GM18520 (cell line): ENCODE measurements at regions not wholly inside any gene's neighbourhood (a gene's known extent, or its start where the extent isn't known, plus 50 kb on each side); places are given as distances from the start of the nearest gene placed in this dataset.
"Not testable (repeated sequence)": the region's sequence is repeated elsewhere in the genome, so short reads cannot be mapped to it uniquely, and the experiment has no call there.

Experiments
- ATAC-seq: cut with Tn5 transposase; IDR thresholded peaks from one replicate; pipeline ENCODE4 v1.9.1; 2021; ENCODE audit not compliant: unreplicated experiment

DNA sequence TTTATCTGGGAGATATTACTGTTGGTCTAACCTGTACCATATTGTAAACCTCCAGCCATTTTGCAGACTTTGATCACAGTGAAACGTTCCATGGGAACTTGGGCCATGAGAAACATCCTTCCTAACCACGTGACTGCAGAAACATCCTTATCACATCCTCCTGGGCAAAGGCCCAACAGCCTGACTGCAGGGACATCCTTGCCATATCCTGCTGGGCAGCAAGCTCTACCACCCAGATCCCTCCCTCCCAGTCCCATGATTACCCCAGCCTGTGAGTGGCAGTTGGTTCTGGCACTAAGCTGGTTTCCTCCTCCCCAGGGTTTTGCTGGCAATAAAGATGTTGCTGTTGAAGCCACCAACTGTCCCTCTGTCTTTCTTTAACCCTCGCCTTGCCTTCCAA lies 201.2 kb downstream of the POTEC start:
- not testable (repeated sequence) for ATAC-seq

DNA sequence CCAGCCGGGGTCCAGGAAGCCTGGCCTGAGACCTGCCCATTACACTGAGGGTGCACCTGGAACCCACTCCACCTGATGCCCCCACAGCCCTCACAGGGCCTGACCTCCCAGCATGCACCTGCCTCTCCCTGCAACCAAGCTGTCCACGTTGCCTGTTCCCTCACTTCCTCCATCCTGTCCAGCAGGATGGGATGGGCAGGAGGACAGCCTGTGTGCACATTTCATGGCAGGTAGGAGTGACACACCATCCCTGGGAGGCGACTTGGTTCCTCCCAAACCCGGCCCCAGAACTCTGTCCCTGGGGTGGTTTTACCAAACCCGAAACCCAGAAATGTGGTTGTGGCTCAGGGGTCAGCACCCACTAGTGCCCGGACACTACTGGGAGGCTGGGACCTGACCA lies 203.8 kb upstream of the ZNF519 start:
- ATAC-seq = not testable (repeated sequence)

DNA sequence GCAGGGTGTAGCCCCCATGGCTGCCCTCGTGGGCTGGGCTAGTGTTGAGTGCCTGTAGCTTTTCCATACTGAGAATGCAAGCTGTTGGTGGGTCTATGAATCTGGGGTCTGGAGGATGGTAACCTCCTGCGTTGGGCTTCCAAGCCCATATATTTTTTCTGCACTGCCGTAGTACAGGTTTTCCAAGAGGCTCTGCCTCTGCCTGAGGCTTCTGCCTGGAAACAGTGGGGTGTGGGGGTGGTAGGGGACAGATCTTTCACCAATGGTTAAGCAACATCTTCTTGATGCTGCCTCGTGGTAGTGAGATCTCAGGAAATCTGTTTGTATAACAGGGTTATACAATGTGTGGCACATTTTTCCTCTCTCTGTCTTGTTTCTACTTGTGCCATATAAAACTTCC lies 189.0 kb upstream of the ZNF519 start:
- not testable (repeated sequence) for ATAC-seq

DNA sequence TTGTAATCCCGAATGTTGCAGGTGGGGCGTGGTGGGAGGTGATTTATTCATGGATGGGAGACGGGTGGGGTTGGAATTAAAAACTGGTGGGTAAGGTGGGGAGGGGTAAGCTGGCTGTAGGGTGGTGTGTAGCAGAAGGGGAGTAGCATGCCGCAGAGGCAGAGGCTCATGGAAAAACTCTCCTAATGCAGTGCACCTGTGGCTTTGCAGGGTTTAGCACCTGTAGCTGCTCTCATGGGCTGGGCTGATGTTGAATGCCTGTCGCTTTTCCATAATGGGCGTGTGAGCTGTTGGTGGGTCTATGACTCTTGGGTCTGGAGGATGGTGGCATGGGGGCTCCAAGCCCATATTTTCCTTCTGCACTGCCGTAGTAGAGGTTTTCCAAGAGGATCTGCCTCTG lies 169.0 kb upstream of the ZNF519 start:
- ATAC-seq = not testable (repeated sequence)

DNA sequence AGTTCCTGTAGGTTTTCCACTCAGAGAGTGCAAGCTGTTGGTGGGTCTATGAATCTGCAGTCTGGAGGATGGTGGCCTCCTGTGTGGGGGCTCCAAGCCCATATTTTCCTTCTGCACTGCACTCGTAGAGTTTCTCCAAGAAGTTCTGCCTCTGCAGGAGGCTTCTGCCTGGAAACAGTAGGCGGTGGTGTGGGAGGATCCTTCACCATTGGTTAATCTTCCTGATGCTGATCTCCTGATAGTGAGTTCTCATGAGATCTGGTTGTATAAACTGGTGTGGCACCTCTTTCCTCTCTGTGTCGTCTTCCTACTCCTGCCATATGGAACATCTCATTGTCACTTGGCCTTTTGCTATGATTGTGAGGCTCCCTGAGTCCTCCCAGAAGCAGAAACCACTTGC lies 162.8 kb upstream of the ZNF519 start:
- ATAC-seq = not testable (repeated sequence)

DNA sequence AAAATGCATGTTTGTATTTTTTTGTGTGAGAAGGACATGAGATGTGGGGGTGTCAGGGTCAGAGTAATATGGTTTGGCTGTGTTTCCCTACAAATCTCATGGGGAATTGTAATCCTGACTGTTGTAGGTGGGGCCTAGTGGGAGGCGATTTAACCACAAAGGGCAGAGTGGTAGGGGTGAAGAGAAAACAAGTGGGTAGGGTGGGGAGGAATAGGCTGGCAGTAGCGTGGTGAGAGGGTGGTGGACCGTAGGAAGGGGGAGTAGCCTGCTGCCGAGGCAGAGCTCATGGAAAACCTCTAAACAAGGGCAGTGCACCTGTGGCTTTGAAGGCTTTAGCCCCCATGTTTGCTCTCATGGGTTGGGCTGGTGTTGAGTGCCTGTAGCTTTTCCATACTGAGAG lies 152.8 kb upstream of the ZNF519 start:
- no peak for ATAC-seq

DNA sequence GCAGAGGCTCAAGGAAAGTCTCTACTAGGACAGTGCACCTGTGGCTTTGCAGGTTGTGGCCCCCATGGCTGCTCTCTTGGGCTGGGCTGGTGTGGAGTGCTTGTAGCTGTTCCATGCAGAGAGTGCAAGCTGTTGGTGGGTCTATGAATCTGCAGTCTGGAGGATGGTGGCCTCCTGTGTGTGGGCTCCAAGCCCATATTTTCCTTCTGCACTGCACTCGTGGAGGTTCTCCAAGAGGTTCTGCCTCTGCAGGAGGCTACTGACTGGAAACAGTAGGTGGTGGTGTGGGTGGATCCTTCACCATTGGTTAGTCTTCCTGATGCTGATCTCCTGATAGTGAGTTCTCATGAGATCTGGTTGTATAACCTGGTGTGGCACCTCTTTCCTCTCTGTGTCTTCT lies 143.2 kb upstream of the ZNF519 start:
- not testable (repeated sequence) for ATAC-seq

DNA sequence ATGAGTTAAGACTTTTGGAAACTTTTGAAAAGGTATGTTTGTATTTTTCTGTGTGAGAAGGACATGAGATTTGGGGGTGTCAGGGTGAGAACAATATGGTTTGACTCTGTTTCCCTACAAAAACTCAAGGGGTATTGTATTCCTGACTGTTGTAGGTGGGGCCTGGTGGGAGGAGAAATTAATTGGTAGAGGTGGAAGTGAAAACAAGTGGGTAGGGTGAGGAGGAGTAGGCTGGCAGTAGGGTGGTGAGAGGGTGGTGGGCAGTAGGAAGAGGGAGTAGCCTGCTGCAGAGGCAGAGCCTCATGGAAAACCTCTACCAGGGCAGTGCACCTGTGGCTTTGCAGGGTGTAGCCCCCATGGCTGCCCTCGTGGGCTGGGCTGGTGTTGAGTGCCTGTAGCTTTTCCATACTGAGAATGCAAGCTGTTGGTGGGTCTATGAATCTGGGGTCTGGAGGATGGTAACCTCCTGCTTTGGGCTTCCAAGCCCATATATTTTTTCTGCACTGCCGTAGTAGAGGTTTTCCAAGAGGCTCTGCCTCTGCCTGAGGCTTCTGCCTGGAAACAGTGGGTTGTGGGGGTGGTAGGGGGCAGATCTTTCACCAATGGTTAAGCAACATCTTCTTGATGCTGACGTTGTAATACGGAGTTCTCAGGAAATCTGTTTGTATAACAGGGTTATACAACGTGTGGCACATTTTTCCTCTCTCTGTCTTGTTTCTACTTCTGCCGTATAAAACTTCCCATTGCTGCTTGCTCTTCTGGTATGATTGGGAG lies 133.6 kb upstream of the ZNF519 start:
- ATAC-seq = not testable (repeated sequence)

DNA sequence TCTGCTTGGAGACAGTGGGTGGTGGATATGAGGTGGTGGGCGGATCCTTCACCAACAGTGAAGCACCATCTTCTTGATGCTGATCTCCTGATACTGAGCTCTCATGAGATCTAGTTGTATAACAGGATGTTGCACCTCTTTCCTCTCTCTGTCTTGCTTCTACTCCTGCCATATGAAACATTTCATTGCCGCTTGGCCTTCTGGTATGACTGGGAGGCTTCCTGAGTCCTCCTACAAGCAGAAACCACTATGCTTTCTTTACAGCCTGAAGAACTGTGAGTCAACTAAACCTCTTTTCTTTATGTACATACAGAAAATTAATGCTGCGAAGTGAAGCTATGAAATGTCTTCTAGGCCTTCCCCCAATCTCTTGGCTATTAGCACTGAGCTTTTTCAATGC lies 130.6 kb upstream of the ZNF519 start:
- not testable (repeated sequence) for ATAC-seq

DNA sequence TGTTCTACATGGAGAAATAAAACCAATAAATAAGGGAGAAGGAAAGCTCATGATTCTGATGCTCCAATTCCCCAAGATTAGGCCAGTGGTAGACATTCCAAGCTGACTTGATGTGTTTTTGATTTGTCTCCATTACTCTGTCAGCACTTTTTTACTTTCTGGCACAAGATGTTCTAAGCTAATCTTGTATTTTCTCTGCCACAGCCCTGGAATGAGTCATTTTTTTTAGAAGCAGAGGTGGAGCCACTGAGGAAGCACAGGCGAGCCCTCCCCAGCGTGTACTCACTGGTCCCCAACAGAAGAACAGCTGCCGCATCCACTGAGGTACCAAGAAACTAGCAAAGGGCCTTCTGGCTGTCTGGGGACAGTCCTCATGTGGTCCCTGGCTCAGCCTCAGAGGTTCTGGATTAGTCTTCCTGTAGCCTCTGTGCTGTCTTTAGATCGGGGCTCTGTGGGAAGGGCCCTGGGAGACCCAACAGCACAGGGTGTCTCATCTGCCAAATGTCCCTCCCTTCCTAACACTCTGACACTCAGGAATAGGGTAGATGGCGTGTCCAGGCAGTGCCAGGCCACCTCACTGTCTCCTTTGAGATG lies 117.9 kb upstream of the ZNF519 start:
- not testable (repeated sequence) for ATAC-seq

DNA sequence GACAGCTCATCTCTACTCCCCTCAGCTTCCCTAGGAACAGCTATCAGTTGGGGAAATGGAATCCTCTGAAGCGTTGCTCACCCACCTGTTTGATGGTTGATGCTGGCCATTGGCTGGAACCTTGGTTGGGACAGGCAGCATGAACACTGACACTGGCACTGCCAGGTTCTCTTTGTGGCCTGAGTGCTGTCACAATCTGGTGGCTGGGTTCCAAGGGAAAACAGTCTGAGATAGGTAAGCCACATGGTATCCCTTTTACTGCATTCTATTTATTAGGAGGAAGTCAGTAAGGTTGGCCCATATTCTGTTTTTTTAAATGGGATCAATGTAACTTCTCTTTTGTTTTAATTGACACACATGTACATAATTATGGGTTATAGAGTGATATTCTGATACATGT lies 107.0 kb upstream of the ZNF519 start:
- ATAC-seq = not testable (repeated sequence)

DNA sequence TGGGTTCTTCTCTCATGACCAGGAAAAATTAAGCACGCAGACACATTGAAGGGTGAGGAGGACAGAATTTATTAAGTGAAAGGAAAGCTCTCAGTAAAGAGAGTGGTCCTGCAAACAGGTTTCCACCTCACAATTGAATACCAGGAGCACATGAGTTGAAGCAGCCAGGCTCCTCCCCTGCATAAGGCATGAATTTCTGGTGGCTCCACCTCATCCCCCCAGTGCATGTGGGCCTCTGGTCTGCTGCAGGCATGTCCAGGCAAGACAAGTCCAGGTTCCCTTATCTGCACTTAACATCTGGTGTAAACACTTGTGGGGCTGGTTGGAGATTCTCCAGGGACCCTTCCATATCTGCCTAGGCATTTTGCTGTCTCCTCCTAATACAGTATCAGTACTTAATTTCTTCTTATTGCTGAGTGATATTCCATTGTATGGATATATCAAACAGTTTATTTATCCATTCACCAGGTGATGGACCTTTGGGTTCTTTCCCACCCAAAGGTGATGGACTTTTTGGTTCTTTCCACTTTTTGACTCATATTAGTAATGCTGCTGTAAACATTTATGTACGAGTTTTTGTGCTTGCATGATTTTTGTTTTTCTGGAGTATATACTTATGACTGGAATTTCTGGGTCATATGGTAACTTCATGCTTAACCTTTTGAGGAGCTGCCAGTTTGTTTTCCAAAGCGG lies 104.3 kb upstream of the ZNF519 start:
- ATAC-seq = not testable (repeated sequence)

DNA sequence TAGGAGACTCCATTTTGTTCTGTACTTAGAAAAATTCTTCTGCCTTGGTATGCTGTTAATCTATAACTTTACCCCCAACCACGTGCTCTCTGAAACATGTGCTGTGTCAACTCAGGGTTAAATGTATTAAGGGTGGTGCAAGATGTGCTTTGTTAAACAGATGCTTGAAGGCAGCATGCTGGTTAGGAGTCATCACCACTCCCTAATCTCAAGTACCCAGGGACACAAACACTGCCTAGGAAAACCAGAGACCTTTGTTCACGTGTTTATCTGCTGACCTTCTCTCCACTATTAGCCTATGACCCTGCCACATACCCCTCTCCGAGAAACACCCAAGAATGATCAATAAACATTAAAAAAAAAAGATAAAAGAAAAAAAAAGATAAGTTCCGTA lies 93.0 kb upstream of the ZNF519 start:
- not testable (repeated sequence) for ATAC-seq

DNA sequence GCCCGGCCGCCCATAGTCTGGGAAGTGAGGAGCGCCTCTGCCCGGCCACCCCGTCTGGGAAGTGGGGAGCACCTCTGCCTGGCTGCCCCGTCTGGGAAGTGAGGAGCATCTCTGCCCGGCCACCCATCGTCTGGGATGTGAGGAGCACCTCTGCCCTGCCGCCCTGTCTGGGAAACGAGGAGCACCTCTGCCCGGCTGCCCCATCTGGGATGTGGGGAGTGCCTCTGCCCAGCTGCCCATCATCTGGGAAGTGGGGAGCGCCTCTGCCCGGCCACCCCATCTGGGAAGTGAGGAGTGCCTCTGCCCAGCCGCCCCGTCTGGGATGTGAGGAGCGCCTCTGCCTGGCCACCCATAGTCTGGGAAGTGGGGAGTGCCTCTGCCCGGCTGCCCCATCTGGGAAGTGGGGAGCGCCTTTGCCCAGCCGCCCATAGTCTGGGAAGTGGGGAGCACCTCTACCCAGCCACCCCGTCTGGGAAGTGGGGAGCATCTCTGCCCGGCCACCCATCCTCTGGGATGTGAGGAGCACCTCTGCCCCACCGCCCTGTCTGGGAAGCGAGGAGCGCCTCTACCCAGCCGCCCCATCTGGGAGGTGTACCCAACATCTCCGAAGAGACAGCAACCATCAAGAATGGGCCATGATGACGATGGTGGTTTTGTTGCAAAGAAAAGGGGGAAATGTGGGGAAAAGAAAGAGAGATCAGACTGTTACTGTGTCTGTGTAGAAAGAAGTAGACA lies 92.5 kb upstream of the ZNF519 start:
- ATAC-seq = not testable (repeated sequence)

DNA sequence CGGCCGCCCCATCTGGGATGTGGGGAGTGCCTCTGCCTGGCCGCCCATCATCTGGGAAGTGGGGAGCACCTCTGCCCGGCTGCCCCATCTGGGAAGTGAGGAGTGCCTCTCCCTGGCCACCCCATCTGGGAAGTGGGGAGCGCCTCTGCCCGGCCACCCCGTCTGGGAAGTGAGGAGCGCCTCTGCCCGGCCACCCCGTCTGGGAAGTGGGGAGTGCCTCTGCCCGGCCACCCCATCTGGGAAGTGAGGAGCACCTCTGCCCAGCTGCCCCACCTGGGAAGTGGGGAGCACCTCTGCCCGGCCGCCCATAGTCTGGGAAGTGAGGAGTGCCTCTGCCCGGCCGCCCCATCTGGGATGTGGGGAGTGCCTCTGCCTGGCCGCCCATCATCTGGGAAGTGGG lies 91.7 kb upstream of the ZNF519 start:
- ATAC-seq = not testable (repeated sequence)

DNA sequence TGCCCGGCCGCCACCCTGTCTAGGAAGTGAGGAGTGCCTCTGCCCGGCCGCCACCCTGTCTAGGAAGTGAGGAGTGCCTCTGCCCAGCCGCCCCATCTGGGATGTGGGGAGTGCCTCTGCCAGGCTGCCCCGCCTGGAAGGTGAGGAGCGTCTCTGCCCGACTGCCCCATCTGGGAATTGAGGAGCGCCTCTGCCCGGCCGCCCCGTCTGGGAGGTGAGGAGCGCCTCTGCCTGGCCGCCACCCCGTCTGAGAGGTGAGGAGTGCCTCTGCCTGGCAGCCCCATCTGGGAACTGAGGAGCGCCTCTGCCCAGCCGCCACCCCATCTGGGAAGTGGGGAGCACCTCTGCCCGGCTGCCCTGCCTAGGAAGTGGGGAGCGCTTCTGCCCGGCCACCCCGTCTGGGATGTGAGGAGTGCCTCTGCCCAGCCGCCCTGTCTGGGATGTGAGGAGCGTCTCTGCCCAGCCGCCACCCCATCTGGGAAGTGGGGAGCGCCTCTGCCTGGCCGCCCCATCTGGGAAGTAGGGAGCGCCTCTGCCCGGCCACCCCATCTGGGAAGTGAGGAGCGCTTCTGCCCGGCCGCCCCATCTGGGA lies 91.1 kb upstream of the ZNF519 start:
- not testable (repeated sequence) for ATAC-seq

DNA sequence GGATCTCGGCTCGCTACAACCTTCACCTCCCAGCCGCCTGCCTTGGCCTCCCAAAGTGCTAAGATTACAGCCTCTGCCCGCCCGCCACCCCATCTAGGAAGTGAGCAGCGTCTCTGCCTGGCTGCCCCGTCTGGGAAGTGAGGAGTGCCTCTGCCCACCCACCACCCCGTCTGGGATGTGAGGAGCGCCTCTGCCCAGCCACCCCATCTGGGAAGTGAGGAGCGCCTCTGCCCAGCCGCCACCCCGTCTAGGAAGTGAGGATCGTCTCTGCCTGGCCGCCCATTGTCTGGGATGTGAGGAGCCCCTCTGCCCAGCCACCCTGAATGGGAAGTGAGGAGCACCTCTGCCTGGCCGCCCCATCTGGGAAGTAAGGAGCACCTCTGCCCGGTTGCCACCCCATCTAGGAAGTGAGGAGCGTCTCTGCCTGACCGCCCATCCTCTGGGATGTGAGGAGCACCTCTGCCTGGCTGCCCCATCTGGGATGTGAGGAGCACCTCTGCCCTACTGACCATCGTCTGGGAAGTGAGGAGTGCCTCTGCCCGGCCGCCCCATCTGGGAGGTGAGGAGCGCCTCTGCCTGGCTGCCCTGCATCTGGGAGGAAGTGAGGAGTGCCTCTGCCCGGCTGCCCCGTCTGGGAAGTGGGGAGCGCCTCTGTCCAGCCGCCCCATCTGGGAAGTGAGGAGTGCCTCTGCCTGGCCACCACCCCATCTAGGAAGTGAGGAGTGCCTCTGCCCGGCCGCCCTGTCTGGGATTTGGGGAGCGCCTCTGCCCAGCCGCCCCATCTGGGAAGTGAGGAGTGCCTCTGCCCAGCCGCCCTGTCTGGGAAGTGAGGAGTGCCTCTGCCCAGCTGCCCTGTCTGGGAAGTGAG lies 90.4 kb upstream of the ZNF519 start:
- not testable (repeated sequence) for ATAC-seq

DNA sequence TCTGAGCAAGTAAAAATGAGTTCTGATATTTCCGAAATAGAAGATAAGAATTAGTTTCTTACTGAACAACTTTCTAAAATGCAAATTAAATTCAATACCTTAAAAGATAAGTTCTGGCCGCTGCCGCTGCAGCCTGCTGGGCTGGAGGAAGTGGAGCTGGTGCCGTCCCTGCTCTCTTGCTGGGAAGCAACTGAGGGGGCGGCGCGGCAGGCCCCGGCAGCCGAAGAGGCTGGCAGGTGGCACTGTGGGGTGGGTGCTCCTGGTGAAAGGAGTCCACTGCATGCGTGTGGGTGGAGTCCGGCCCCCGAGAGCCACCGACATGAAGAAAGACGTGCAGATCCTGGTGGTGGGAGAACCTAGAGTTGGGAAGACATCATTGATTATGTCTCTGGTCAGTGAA lies 89.5 kb upstream of the ZNF519 start:
- ATAC-seq = no peak

DNA sequence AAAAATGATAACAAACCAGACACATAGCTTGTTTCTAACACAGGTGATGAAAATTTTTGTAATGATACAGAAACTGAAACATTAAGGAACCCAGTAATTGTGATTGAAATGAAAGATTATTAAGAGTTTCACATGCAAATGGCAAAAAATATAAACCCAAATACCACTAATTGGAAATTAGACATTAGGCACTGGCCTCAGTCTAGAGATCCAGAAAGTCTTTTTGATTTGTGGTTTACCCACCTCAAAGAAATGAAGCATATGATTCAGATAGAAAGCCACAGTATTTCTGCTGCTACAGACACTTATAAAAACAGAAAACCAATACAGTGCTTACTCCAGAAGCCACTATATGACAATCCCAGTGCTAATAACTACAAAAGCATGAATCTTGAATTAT lies 83.7 kb upstream of the ZNF519 start:
- ATAC-seq = not testable (repeated sequence)

DNA sequence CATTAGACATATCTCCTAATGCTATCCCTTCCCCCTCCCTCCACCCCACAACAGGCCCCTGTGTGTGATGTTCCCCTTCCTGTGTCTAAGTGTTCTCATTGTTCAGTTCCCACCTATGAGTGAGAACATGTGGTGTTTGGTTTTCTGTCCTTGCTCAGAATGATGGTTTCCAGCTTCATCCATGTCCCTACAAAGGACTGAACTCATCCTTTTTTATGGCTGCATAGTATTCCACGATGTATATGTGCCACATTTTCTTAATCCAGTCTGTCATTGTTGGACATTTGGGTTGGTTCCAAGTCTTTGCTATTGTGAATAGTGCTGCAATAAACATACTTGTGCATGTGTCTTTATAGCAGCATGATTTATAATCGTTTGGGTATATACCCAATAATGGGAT lies 71.2 kb upstream of the ZNF519 start:
- not testable (repeated sequence) for ATAC-seq
